A172 (cell line): ENCODE measurements at regions not wholly inside any gene's neighbourhood (a gene's known extent, or its start where the extent isn't known, plus 50 kb on each side); places are given as distances from the start of the nearest gene placed in this dataset.
"Not testable (repeated sequence)": the region's sequence is repeated elsewhere in the genome, so short reads cannot be mapped to it uniquely, and the experiment has no call there.

Source experiments
- DNase-seq: peaks from one replicate; pipeline ENCODE4 v3.0.0-alpha.2; 2015; ENCODE audit warnings: low spot score

GRCh38 chrX:116289592-116289991 lies 119.0 kb downstream of the AGTR2 start:
- DNase-seq, result no peak

DNA sequence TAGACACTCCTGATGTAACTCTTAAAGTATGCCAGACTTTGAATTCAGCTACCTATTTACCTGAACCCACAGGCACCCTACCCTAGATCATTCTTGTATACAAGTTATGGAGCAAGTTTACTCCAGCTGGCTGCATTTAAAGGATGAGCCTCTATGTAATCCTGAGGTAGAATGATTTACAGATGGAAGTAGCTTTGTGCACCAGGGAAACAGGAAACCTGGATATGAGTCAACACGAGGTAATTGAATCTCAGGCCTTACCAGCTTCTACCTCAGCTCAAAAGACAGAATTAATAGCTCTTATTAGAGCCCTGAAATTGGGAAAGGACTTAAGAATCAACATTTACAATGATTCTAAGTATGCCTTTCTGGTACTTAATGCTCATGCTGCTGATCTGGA lies 119.8 kb downstream of the AGTR2 start:
- no peak for DNase-seq

DNA sequence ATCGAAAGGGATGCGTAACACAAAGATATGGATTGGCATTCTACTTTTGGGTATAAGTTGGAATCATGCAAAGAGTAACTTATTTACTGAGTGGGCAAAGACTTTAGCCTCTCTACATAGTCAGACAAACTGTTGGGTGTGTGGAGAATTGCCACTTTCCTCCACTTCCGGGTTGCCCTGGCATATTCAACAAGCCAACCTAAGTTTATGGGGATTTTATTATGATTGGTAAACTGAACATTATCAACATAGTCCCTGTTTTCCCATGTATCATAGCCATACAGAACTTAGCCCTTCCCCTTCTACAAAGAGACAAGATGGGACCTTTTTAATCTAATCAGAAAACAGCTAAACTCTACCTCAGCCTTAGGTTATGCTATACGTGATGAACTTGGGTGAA lies 121.6 kb downstream of the AGTR2 start:
- DNase-seq, result no peak

GRCh38 chrX:116298956-116299355 lies 128.4 kb downstream of the AGTR2 start:
- DNase-seq, result no peak

DNA sequence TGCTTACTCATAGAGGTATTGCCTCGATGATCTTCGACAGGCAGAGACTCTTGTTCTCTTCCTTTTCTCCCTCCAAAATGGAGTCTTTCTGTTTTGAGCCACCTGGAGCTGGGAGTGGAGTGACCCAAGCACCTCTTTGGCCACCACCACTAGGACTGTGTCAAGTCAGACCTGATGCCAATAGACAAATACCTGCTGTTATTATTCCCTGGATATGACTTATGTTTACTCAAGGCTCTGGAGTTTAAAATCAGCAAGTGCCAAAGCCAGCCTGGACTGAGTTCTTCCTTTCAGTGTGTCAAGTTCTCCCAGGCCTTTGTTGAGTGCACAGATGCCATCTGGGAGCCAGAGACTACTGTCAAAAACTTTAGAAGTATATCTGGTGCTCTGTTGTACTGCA lies 130.2 kb upstream of the SLC6A14 start:
- no peak for DNase-seq

DNA sequence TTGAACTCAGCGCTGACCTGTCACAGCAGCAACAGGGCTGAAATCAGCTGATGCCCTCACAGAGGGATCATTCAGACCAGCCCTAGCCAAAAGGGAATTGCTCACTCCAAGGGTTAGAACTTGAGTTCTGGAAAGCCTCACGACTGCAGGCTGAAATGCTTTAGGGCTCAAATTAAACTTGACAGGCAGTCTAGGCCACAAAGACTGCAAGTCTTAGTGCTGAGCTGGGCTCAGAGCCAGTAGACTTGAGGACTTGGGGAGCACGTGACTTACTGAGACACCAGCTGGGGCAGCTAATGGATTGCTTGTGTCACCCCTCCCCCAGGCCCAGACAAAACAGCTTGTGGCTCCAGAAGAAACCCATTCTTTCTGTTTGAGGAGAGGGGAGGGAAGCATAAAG lies 119.0 kb upstream of the SLC6A14 start:
- DNase-seq, result no peak

DNA sequence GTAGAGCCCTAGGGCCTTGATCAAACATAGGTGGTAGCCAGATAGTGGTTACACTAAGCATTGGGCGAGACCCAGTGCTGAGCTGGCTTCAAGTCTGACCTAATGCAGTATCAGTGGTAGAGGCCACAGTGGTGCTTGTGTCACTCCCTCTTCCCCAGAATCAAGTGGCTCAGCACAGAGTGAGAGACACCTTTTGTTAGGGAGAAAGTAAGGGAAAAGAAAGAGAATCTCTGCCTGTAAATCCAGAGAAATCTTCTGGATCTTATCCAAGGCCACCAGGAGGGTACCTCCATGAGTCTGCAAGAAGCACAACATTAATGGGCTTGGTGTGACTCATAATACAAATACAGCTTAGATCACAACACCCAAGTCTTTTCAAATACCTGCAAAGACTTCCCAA lies 117.7 kb upstream of the SLC6A14 start:
- no peak for DNase-seq

GRCh38 chrX:116321711-116322110 lies 114.7 kb upstream of the SLC6A14 start:
- DNase-seq, result no peak

DNA sequence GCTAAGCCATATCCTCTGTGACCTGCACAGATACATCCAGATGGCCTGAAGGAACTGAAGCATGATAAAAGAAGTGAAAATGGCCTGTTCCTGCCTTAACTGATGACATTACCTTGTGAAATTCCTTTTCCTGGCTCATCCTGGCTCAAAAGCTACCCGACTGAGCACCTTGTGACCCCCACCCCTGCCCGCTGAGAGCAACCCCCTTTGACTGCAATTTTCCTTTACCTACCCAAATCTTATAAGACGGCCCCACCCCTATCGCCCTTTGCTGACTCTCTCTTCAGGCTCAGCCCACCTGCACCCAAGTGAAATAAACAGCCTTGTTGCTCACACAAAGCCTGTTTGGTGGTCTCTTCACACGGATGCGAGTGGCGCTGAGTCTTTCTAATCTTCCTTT lies 104.4 kb upstream of the SLC6A14 start:
- not testable (repeated sequence) for DNase-seq

GRCh38 chrX:116334797-116335196 lies 101.6 kb upstream of the SLC6A14 start:
- DNase-seq, result not testable (repeated sequence)

GRCh38 chrX:116339407-116339806 lies 97.0 kb upstream of the SLC6A14 start:
- DNase-seq, result no peak

DNA sequence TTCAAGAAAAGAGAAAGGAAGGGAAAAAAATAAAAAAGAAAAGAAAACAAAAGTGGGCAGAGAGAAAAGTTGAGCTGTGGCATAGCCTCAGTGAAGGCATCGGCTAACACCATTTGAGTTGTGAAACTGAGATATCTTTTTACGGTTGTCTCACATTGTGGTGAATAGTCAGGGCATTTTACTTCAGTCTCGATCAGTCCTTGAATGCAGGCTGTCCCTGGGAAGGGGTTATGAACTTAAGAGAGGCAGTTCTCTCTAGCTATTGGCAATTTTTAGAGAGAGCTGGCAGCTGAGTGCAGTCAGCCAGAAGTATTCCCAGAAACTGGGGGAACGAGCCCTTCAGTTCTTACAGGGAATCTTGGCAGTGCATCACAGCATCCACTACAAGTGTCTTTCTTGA lies 93.5 kb upstream of the SLC6A14 start:
- DNase-seq, result no peak

DNA sequence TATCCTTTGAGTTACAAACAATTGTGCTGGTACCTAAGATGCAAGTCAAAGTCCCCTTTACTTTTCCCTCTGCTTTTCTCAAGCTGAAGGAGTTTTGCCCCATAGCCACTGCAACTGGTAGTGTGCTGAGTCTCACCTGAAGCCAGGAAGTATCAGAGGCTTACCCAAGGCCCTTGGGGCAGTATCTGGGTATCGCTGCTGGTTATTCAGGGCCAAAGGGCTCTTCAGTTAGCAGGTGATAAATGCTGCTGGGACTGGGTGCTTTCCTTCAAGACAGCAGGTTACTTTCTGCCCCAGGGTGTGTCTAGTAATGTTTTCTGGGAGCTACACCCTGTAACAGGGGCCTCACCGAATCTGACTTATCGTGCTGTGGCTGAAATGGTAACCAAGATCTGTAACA lies 90.4 kb upstream of the SLC6A14 start:
- no peak for DNase-seq

- no peak for DNase-seq
These were observed 79.1 kb upstream of the SLC6A14 start for GRCh38 chrX:116357329-116357728.

GRCh38 chrX:116378961-116379360 lies 57.4 kb upstream of the SLC6A14 start:
- DNase-seq, result no peak

DNA sequence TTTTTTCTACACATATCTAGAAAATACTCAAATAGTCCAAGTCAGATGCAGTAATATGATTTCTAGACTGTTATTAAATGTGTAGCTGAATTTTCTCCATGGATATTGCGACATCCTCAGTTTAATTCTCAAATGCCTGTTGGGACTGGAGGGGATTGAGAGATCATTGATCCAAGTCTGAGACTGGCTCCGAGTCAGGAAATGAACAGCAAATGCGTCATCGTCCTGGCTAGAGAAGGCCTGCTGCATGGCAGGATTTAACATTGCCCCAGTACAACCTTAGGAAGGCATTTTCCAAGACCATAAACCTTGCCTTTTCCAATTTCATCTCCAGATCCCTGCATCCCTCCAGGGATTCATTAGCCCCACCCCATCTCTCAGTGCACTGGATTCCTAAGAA lies 56.6 kb upstream of the SLC6A14 start:
- no peak for DNase-seq

DNA sequence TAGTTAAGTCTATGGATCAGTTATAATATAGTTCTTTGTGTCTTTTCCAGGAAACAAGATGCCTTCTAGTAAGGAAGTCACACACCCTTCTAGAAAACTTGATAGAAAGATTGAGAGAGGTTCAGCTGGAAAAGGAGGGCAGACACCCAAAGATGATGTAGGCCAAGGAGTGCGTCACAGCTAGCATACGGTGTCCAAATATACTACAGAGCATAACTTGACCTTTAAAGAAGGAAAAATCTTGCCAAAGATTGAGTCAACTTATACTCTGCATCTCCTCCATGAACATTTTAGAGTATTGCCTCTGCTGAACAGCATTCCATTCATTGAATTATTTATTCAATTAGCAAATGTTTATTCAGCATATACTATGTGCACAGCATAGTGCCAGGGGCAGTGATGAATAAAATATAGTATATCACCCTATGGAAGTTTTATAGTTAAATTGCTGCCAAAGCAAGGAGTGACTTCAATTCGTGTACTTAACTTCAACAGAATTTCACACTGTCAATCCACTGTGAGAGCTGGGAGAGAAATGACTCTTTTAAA lies 51.9 kb upstream of the SLC6A14 start:
- DNase-seq, result no peak
